ENCODE measurements at regions not wholly inside any gene's neighbourhood (a gene's known extent, or its start where the extent isn't known, plus 50 kb on each side); places are given as distances from the start of the nearest gene placed in this dataset.

GRCh38 chr15:98418122-98418521 lies 230.2 kb upstream of the IGF1R start:
- ATAC-seq: no peak
- no peaks in the 10 kb centered on the region for H3K9me3 Mint-ChIP-seq
- H3K27me3 Mint-ChIP-seq: peaks cover 37% of the 10 kb centered on the region
- H3K36me3 Mint-ChIP-seq: no peaks in the 10 kb centered on the region
- H3K4me3 Mint-ChIP-seq: no peak overlapping the region
- peaks cover 8% of the 10 kb centered on the region for H3K4me1 Mint-ChIP-seq
- H3K27ac Mint-ChIP-seq: no peak overlapping the region

GRCh38 chr15:98419173-98419780 lies 229.1 kb upstream of the IGF1R start:
- Mint-ChIP-seq H3K36me3 (no peaks in the 10 kb centered on the region), H3K4me1 (peaks cover 8% of the 10 kb centered on the region), H3K27ac (no peak overlapping the region), H3K4me3 (no peak overlapping the region), H3K9me3 (no peaks in the 10 kb centered on the region), H3K27me3 (peaks cover 41% of the 10 kb centered on the region)
- no peak for ATAC-seq

- H3K27me3 Mint-ChIP-seq: peaks cover 41% of the 10 kb centered on the region
- no peak overlapping the region for H3K27ac Mint-ChIP-seq
- H3K4me3 Mint-ChIP-seq: no peak overlapping the region
Observed at GRCh38 chr15:98420837-98421236, 227.5 kb upstream of the IGF1R start.

GRCh38 chr15:98421419-98422129 lies 226.8 kb upstream of the IGF1R start:
- Mint-ChIP-seq H3K4me1 (peaks cover 8% of the 10 kb centered on the region), H3K9me3 (no peaks in the 10 kb centered on the region), H3K36me3 (no peaks in the 10 kb centered on the region), H3K27ac (no peak overlapping the region), H3K27me3 (peaks cover 46% of the 10 kb centered on the region), H3K4me3 (peak overlapping the region; percentile 33)
- ATAC-seq: peak; percentile 56

More at GRCh38 chr15:98420837-98421236, 227.5 kb upstream of the IGF1R start:
- Mint-ChIP-seq H3K9me3 (no peaks in the 10 kb centered on the region), H3K36me3 (no peaks in the 10 kb centered on the region), H3K4me1 (peaks cover 8% of the 10 kb centered on the region)
- no peak for ATAC-seq

GRCh38 chr15:98422130-98422478 lies 226.2 kb upstream of the IGF1R start:
- Mint-ChIP-seq H3K27ac (no peak overlapping the region), H3K4me3 (no peak overlapping the region), H3K27me3 (peaks cover 52% of the 10 kb centered on the region), H3K36me3 (no peaks in the 10 kb centered on the region), H3K9me3 (no peaks in the 10 kb centered on the region), H3K4me1 (peaks cover 8% of the 10 kb centered on the region)
- ATAC-seq: no peak

GRCh38 chr15:98425173-98425572 lies 223.2 kb upstream of the IGF1R start:
- Mint-ChIP-seq H3K4me3 (no peak overlapping the region), H3K36me3 (no peaks in the 10 kb centered on the region), H3K27me3 (peaks cover 70% of the 10 kb centered on the region), H3K9me3 (peaks cover 2% of the 10 kb centered on the region), H3K4me1 (peaks cover 20% of the 10 kb centered on the region), H3K27ac (no peak overlapping the region)
- ATAC-seq: no peak

- H3K9me3 Mint-ChIP-seq: peaks cover 2% of the 10 kb centered on the region
- H3K36me3 Mint-ChIP-seq: no peaks in the 10 kb centered on the region
- no peak for ATAC-seq
- peaks cover 13% of the 10 kb centered on the region for H3K4me1 Mint-ChIP-seq
- H3K4me3 Mint-ChIP-seq: no peak overlapping the region
- H3K27ac Mint-ChIP-seq: no peak overlapping the region
- peaks cover 72% of the 10 kb centered on the region for H3K27me3 Mint-ChIP-seq
Observed at GRCh38 chr15:98427321-98427720, 221.0 kb upstream of the IGF1R start.

- Mint-ChIP-seq H3K27ac (no peak overlapping the region), H3K4me3 (peak overlapping the region; percentile 45), H3K27me3 (peaks cover 61% of the 10 kb centered on the region), H3K4me1 (peaks cover 13% of the 10 kb centered on the region), H3K36me3 (no peaks in the 10 kb centered on the region), H3K9me3 (peaks cover 2% of the 10 kb centered on the region)
- ATAC-seq: peak; percentile 66
Observed at GRCh38 chr15:98428253-98428989, 219.9 kb upstream of the IGF1R start.

GRCh38 chr15:98431171-98431570 lies 217.2 kb upstream of the IGF1R start:
- Mint-ChIP-seq H3K27ac (no peak overlapping the region), H3K36me3 (no peaks in the 10 kb centered on the region), H3K4me1 (peaks cover 13% of the 10 kb centered on the region), H3K9me3 (peaks cover 2% of the 10 kb centered on the region), H3K27me3 (peaks cover 59% of the 10 kb centered on the region), H3K4me3 (no peak overlapping the region)
- ATAC-seq: no peak

- Mint-ChIP-seq H3K27ac (no peak overlapping the region), H3K9me3 (peaks cover 9% of the 10 kb centered on the region), H3K4me3 (no peak overlapping the region), H3K36me3 (no peaks in the 10 kb centered on the region), H3K4me1 (peaks cover 6% of the 10 kb centered on the region), H3K27me3 (peaks cover 37% of the 10 kb centered on the region)
- ATAC-seq: no peak
Observed at GRCh38 chr15:98433346-98433745, 215.0 kb upstream of the IGF1R start.

- H3K4me1 Mint-ChIP-seq: peaks cover under 1% of the 10 kb centered on the region
- no peak overlapping the region for H3K27ac Mint-ChIP-seq
- no peak for ATAC-seq
- H3K4me3 Mint-ChIP-seq: no peak overlapping the region
- peaks cover 9% of the 10 kb centered on the region for H3K9me3 Mint-ChIP-seq
- no peaks in the 10 kb centered on the region for H3K36me3 Mint-ChIP-seq
- peaks cover 32% of the 10 kb centered on the region for H3K27me3 Mint-ChIP-seq
Observed at GRCh38 chr15:98433856-98434255, 214.5 kb upstream of the IGF1R start.

- H3K4me1 Mint-ChIP-seq: peaks cover 6% of the 10 kb centered on the region
- no peak for ATAC-seq
- H3K4me3 Mint-ChIP-seq: no peak overlapping the region
- H3K27me3 Mint-ChIP-seq: no peaks in the 10 kb centered on the region
- peaks cover 7% of the 10 kb centered on the region for H3K9me3 Mint-ChIP-seq
- H3K27ac Mint-ChIP-seq: no peak overlapping the region
- no peaks in the 10 kb centered on the region for H3K36me3 Mint-ChIP-seq
Observed at GRCh38 chr15:98437752-98438151, 210.6 kb upstream of the IGF1R start.

- peaks cover 6% of the 10 kb centered on the region for H3K4me1 Mint-ChIP-seq
- H3K9me3 Mint-ChIP-seq: peaks cover 7% of the 10 kb centered on the region
- no peak for ATAC-seq
- no peaks in the 10 kb centered on the region for H3K36me3 Mint-ChIP-seq
- no peak overlapping the region for H3K4me3 Mint-ChIP-seq
- H3K27me3 Mint-ChIP-seq: no peaks in the 10 kb centered on the region
- H3K27ac Mint-ChIP-seq: no peak overlapping the region
Observed at GRCh38 chr15:98438326-98438725, 210.0 kb upstream of the IGF1R start.

- peaks cover 7% of the 10 kb centered on the region for H3K9me3 Mint-ChIP-seq
- no peak overlapping the region for H3K4me3 Mint-ChIP-seq
- H3K27me3 Mint-ChIP-seq: peaks cover under 1% of the 10 kb centered on the region
Observed at GRCh38 chr15:98438907-98439306, 209.4 kb upstream of the IGF1R start.

GRCh38 chr15:98439523-98439942 lies 208.8 kb upstream of the IGF1R start:
- no peak for ATAC-seq
- Mint-ChIP-seq H3K27ac (no peak overlapping the region), H3K36me3 (no peaks in the 10 kb centered on the region), H3K9me3 (peaks cover 7% of the 10 kb centered on the region), H3K27me3 (peaks cover 7% of the 10 kb centered on the region), H3K4me3 (no peak overlapping the region), H3K4me1 (peaks cover 6% of the 10 kb centered on the region)

More at GRCh38 chr15:98438907-98439306, 209.4 kb upstream of the IGF1R start:
- peaks cover 6% of the 10 kb centered on the region for H3K4me1 Mint-ChIP-seq
- no peak overlapping the region for H3K27ac Mint-ChIP-seq
- no peak for ATAC-seq
- no peaks in the 10 kb centered on the region for H3K36me3 Mint-ChIP-seq

Measured in stimulated activated memory B cell treated with anti-CD40 and anti-IgM and Interleukin-4, amounts not matched to agents 10 μg/mL and 1 μg/mL and 100 μg/mL, for 72 hours (primary cell).